Neural cell (in vitro differentiated cells): ENCODE measurements at regions not wholly inside any gene's neighbourhood (a gene's known extent, or its start where the extent isn't known, plus 50 kb on each side); places are given as distances from the start of the nearest gene placed in this dataset.

ENCODE experiments used
- CTCF ChIP-seq: fragments of 450-650 bp; IDR thresholded peaks from 2 replicates; pipeline ENCODE4 v1.5.1; 2014; ENCODE audit warnings: antibody characterized with exemption, mild to moderate bottlenecking, moderate library complexity; ENCODE audit not compliant: poor library complexity, severe bottlenecking
- EZH2 ChIP-seq: fragments of 200-600, 300-800 bp; shearing (Covaris generic), sonication (generic); IDR thresholded peaks from 2 replicates; pipeline ENCODE4 v1.6.1; 2014; ENCODE audit warnings: antibody characterized with exemption, low read length, borderline replicate concordance, mild to moderate bottlenecking; ENCODE audit not compliant: insufficient read depth, poor library complexity, severe bottlenecking
- MXI1 ChIP-seq: fragments of 450-650 bp; conservative IDR thresholded peaks from 2 replicates; pipeline ENCODE4 v1.6.1; 2014; ENCODE audit warnings: antibody characterized with exemption, mild to moderate bottlenecking; ENCODE audit not compliant: poor library complexity, severe bottlenecking
- TF ChIP-seq, protein P1 (sequence below): IDR thresholded peaks from 2 replicates; pipeline ENCODE4 v1.6.1; 2012; ENCODE audit warnings: borderline replicate concordance

DNA sequence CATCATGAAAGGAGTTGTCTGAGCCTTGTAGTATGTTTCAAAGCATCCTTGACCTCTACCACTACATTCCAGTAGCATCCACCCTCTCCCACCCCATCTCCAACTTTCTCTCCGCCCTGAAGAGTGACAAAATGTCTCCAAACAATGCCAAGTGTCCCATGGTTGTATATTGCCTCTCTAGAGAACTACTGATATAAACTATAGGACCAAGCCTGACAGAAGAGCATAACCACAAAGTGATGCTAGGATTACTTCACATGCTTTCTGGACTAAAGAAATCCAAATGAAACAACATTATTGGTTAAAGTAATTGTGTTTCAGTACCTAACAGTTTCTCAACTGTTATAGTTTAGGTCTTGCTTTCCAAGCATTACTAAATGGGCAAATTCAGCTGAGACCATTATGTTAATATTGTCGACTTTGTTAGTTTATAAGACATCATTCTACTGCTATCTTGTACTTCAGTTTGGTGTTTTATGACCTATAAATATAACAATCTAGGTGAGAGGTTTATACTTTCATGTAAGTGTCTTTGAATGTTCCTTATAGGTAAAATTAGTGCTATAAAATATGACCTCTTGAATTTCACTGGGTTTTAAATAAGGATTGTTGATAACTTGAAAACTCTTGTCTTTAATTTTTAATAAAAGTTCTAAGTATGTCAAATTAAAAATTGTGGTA lies 117.4 kb downstream of the SUCNR1 start:
- TF ChIP-seq CTCF (no peak), EZH2 (no peak), MXI1 (no peak)
- TF ChIP-seq, protein P1, sequence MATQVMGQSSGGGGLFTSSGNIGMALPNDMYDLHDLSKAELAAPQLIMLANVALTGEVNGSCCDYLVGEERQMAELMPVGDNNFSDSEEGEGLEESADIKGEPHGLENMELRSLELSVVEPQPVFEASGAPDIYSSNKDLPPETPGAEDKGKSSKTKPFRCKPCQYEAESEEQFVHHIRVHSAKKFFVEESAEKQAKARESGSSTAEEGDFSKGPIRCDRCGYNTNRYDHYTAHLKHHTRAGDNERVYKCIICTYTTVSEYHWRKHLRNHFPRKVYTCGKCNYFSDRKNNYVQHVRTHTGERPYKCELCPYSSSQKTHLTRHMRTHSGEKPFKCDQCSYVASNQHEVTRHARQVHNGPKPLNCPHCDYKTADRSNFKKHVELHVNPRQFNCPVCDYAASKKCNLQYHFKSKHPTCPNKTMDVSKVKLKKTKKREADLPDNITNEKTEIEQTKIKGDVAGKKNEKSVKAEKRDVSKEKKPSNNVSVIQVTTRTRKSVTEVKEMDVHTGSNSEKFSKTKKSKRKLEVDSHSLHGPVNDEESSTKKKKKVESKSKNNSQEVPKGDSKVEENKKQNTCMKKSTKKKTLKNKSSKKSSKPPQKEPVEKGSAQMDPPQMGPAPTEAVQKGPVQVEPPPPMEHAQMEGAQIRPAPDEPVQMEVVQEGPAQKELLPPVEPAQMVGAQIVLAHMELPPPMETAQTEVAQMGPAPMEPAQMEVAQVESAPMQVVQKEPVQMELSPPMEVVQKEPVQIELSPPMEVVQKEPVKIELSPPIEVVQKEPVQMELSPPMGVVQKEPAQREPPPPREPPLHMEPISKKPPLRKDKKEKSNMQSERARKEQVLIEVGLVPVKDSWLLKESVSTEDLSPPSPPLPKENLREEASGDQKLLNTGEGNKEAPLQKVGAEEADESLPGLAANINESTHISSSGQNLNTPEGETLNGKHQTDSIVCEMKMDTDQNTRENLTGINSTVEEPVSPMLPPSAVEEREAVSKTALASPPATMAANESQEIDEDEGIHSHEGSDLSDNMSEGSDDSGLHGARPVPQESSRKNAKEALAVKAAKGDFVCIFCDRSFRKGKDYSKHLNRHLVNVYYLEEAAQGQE = no peak
